ENCODE measurements at regions not wholly inside any gene's neighbourhood (a gene's known extent, or its start where the extent isn't known, plus 50 kb on each side); places are given as distances from the start of the nearest gene placed in this dataset.

DNA sequence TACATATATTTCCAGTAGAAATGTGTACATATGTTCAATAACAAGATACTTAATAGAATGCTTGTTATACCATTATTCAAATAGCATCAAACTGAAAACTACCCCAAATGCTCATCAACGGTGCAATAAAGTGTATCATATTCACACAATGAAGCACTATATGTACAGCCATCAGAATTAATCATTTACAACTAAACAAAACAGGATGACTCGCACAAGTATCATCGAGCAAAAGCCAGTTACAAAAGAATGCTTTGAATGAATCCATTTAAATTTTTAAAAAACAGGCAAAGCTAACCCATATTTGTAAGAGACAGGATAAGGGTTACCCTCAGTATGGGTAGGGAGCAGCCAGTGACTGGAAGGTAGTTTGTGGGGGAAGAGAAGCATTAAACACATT is 132.8 kb upstream of the PDE1A start:
- no peaks in the 10 kb centered on the region for H3K36me3 Mint-ChIP-seq (ENCODE audit: low read depth)
- H3K27ac Mint-ChIP-seq: no peak overlapping the region

GRCh38 chr2:182565911-182566567 is 139.2 kb upstream of the PDE1A start:
- Mint-ChIP-seq H3K27me3 (peaks cover 6% of the 10 kb centered on the region), H3K27ac (no peak overlapping the region), H3K36me3 (ENCODE audit: low read depth) (no peaks in the 10 kb centered on the region)

More for the DNA sequence above, 132.8 kb upstream of the PDE1A start:
- Mint-ChIP-seq H3K4me1 (no peaks in the 10 kb centered on the region), H3K27me3 (no peaks in the 10 kb centered on the region), H3K4me3 (no peak overlapping the region)
- no peaks in the 10 kb centered on the region for H3K9me3 ChIP-seq (ENCODE audit: control insufficient read depth, low read length, poor library complexity, severe bottlenecking)
- no peak for DNase-seq
- no peak for ATAC-seq

DNA sequence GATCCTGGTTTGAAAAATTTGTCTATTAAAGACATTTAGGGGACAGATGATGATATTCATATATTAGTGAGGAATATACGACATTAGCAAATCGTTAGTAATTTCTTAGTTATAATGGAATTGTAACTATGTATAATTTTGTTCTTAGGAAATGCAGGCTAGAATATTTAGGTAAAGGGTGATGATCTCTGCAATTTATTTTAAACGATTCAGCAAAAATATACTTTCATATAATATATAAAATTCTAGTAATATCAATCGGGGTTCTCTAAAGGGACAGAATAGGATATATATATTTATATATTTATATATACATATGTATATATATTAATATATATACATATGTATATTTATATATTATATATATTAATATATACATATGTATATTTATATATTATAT is 142.5 kb upstream of the DNAJC10 start:
- H3K4me3 Mint-ChIP-seq: no peak overlapping the region
- no peaks in the 10 kb centered on the region for H3K9me3 ChIP-seq (ENCODE audit: control insufficient read depth, low read length, poor library complexity, severe bottlenecking)
- H3K4me1 Mint-ChIP-seq: no peaks in the 10 kb centered on the region
- no peak for DNase-seq
- ATAC-seq: no peak
- no peaks in the 10 kb centered on the region for H3K36me3 Mint-ChIP-seq (ENCODE audit: low read depth)
- peaks cover 18% of the 10 kb centered on the region for H3K27me3 Mint-ChIP-seq
- H3K27ac Mint-ChIP-seq: no peak overlapping the region

More at GRCh38 chr2:182565911-182566567, 139.2 kb upstream of the PDE1A start:
- ATAC-seq: no peak
- no peaks in the 10 kb centered on the region for H3K4me1 Mint-ChIP-seq
- H3K4me3 Mint-ChIP-seq: no peak overlapping the region
- no peak for DNase-seq
- no peaks in the 10 kb centered on the region for H3K9me3 ChIP-seq (ENCODE audit: control insufficient read depth, low read length, poor library complexity, severe bottlenecking)

DNA sequence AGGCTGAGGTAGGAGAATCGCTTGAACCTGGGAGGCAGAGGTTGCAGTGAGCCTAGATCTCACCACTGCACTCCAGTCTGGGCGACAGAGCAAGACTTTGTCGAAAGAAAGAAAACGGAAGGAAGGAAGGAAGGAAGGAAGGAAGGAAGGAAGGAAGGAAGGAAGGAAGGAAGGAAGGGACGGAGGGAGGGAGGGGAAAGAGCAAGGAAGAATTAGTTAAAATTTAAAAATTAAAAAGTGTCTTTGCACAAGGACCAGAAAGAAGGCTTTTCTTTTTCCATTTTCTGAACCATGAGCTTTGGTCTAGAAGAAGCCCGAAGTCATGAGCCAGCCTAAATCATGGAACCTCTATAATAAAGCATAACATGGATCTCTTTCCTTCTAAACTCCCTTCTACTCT is 138.2 kb upstream of the DNAJC10 start:
- no peaks in the 10 kb centered on the region for H3K9me3 ChIP-seq (ENCODE audit: control insufficient read depth, low read length, poor library complexity, severe bottlenecking)
- Mint-ChIP-seq H3K36me3 (ENCODE audit: low read depth) (no peaks in the 10 kb centered on the region), H3K27me3 (peaks cover 18% of the 10 kb centered on the region), H3K27ac (no peak overlapping the region), H3K4me1 (no peaks in the 10 kb centered on the region), H3K4me3 (no peak overlapping the region)
- DNase-seq (no peak), ATAC-seq (no peak)

GRCh38 chr2:182581196-182581935 is 134.7 kb upstream of the DNAJC10 start:
- H3K4me1 Mint-ChIP-seq: no peaks in the 10 kb centered on the region
- no peaks in the 10 kb centered on the region for H3K9me3 ChIP-seq (ENCODE audit: control insufficient read depth, low read length, poor library complexity, severe bottlenecking)
- H3K36me3 Mint-ChIP-seq (ENCODE audit: low read depth): no peaks in the 10 kb centered on the region
- no peak overlapping the region for H3K27ac Mint-ChIP-seq
- H3K27me3 Mint-ChIP-seq: peaks cover 27% of the 10 kb centered on the region
- DNase-seq (no peak), ATAC-seq (no peak)
- H3K4me3 Mint-ChIP-seq: no peak overlapping the region

DNA sequence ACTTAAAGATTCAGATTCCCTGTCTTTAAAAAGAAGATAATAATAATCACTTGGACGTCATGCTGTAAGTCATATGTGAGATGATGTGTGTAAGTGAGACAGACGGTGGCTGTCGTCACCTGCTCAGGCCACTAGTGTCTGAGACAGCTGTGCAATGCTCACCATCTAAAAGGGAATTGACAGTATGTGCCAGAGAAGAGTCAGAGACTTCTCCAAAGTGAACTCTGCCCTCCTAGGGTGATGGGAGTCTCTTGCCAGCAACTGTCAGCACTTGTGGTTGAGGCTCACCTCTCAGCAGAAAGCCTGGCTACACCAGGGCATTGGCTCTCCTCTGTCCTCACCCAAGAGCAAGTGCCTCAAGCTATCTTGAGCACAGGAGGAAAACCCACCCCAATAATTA is 131.6 kb upstream of the DNAJC10 start:
- ATAC-seq (no peak), DNase-seq (no peak)
- Mint-ChIP-seq H3K27me3 (peaks cover 26% of the 10 kb centered on the region), H3K27ac (no peak overlapping the region), H3K36me3 (ENCODE audit: low read depth) (no peaks in the 10 kb centered on the region), H3K4me3 (no peak overlapping the region), H3K4me1 (no peaks in the 10 kb centered on the region)
- H3K9me3 ChIP-seq (ENCODE audit: control insufficient read depth, low read length, poor library complexity, severe bottlenecking): no peaks in the 10 kb centered on the region

GRCh38 chr2:182585001-182585400 is 131.1 kb upstream of the DNAJC10 start:
- no peak for DNase-seq
- H3K27me3 Mint-ChIP-seq: peaks cover 26% of the 10 kb centered on the region
- no peaks in the 10 kb centered on the region for H3K36me3 Mint-ChIP-seq (ENCODE audit: low read depth)
- H3K9me3 ChIP-seq (ENCODE audit: control insufficient read depth, low read length, poor library complexity, severe bottlenecking): no peaks in the 10 kb centered on the region
- no peak for ATAC-seq
- H3K4me3 Mint-ChIP-seq: no peak overlapping the region
- H3K27ac Mint-ChIP-seq: no peak overlapping the region
- H3K4me1 Mint-ChIP-seq: no peaks in the 10 kb centered on the region

DNA sequence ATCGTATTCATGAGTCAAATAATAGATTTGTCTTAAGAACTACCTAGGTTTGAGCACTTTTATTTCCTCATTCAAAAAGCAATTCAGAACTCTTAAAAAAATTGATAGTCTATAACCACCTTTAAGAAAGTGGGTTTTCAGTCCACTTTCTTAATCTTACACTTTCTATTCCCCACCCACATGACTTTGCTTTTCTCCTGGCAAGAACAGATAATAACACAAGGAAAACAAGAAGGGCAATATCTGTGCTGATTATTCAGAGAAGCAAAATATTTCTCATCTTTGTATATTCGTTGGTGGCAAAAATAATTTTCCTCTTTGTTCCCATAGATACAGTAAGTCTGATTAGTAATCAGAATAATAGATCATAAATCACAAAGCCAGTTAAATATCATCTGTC is 130.6 kb upstream of the DNAJC10 start:
- Mint-ChIP-seq H3K27me3 (peaks cover 29% of the 10 kb centered on the region), H3K27ac (no peak overlapping the region), H3K4me3 (no peak overlapping the region), H3K4me1 (no peaks in the 10 kb centered on the region), H3K36me3 (ENCODE audit: low read depth) (no peaks in the 10 kb centered on the region)
- no peak for DNase-seq
- H3K9me3 ChIP-seq (ENCODE audit: control insufficient read depth, low read length, poor library complexity, severe bottlenecking): no peaks in the 10 kb centered on the region
- no peak for ATAC-seq

DNA sequence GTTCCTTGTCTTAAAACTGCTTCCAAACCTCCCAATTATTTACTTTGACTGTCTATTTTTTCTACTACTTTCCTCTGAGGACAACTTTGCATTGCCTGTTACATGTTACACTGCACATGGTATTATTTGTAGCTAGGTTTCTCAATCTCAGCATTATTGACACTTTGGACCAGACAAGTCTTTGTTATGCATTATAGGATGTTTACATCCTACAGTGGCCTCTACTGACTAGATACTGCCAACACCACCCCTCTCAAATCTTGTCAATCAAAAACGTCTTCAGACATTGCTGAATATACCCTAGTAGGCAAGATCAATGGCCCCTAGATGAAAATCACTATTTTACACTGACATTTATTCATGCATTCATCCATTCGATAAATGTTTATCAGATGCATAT is 129.6 kb upstream of the DNAJC10 start:
- peaks cover 28% of the 10 kb centered on the region for H3K27me3 Mint-ChIP-seq
- H3K27ac Mint-ChIP-seq: no peak overlapping the region
- H3K4me1 Mint-ChIP-seq: no peaks in the 10 kb centered on the region

DNA sequence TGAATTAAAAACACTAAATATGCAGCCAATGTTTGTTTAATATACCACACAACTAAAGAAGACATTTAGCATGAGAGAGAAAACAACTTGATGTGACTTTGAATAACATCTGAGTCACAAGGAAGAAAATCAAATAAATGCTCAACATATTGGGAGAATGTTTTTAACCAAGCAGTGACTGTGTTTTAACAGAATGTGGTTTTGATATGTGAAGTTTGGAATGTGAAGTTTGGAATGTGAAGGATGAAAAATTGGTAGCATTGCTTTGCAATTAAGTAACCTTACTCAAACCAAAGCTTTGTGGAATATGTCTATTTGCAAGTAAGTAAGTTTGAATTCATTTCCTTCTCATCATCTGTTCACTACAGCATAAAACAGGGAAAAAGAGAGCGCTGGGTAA is 128.2 kb upstream of the DNAJC10 start:
- DNase-seq (no peak), ATAC-seq (no peak)
- no peak overlapping the region for H3K27ac Mint-ChIP-seq
- no peaks in the 10 kb centered on the region for H3K4me1 Mint-ChIP-seq
- H3K9me3 ChIP-seq (ENCODE audit: control insufficient read depth, low read length, poor library complexity, severe bottlenecking): no peaks in the 10 kb centered on the region
- no peak overlapping the region for H3K4me3 Mint-ChIP-seq
- no peaks in the 10 kb centered on the region for H3K36me3 Mint-ChIP-seq (ENCODE audit: low read depth)
- peaks cover 28% of the 10 kb centered on the region for H3K27me3 Mint-ChIP-seq

More for the DNA sequence above, 129.6 kb upstream of the DNAJC10 start:
- no peak overlapping the region for H3K4me3 Mint-ChIP-seq
- no peaks in the 10 kb centered on the region for H3K9me3 ChIP-seq (ENCODE audit: control insufficient read depth, low read length, poor library complexity, severe bottlenecking)
- no peaks in the 10 kb centered on the region for H3K36me3 Mint-ChIP-seq (ENCODE audit: low read depth)
- DNase-seq (no peak), ATAC-seq (no peak)

DNA sequence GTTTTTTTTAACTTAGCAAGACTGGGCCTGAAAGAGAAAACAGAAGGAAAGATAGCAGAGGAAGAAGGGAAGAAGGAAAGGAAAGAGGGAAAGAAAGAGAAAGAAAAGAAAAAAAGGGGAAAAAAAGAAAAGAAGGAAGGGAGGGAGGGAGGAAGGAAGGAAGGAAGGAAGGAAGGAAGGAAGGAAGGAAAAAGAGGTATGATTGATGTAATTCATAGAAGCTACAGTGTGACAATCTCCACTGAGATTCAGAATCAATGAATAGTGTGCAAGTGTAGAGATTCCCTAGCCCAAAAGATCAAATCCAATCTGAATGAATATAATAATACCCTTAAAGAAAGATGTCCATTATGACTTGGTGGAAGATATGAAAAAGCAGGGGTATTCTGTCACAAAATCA is 126.9 kb upstream of the DNAJC10 start:
- no peak for ATAC-seq
- H3K27ac Mint-ChIP-seq: no peak overlapping the region
- H3K27me3 Mint-ChIP-seq: peaks cover 28% of the 10 kb centered on the region
- no peaks in the 10 kb centered on the region for H3K9me3 ChIP-seq (ENCODE audit: control insufficient read depth, low read length, poor library complexity, severe bottlenecking)
- no peaks in the 10 kb centered on the region for H3K36me3 Mint-ChIP-seq (ENCODE audit: low read depth)
- DNase-seq: no peak
- no peak overlapping the region for H3K4me3 Mint-ChIP-seq
- no peaks in the 10 kb centered on the region for H3K4me1 Mint-ChIP-seq

DNA sequence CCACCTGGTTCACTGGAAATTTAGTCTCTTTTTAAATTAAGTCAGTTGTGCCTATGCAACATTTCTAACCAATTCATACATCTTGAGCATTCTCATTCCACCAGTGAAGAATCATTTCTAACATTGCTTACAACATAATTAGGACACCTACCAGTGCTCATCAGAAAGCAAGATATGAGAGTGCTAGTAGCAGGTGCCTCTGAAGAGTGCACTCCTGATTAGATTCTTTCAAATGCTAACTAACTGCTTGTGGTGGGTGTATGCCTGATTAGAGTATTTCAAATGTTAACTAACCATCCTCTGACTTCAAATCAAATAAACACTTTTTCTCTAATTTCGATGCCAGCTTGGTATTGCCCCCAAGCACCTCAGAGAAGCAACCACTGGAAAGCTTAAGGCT is 124.3 kb upstream of the DNAJC10 start:
- no peak overlapping the region for H3K4me3 Mint-ChIP-seq
- H3K9me3 ChIP-seq (ENCODE audit: control insufficient read depth, low read length, poor library complexity, severe bottlenecking): no peaks in the 10 kb centered on the region
- H3K27ac Mint-ChIP-seq: no peak overlapping the region
- DNase-seq (no peak), ATAC-seq (no peak)
- H3K36me3 Mint-ChIP-seq (ENCODE audit: low read depth): no peaks in the 10 kb centered on the region
- H3K4me1 Mint-ChIP-seq: peaks cover 2% of the 10 kb centered on the region
- peaks cover 25% of the 10 kb centered on the region for H3K27me3 Mint-ChIP-seq

GRCh38 chr2:182592691-182593393 is 123.2 kb upstream of the DNAJC10 start:
- ATAC-seq (no peak), DNase-seq (no peak)
- peaks cover 2% of the 10 kb centered on the region for H3K4me1 Mint-ChIP-seq
- peaks cover 26% of the 10 kb centered on the region for H3K27me3 Mint-ChIP-seq
- H3K27ac Mint-ChIP-seq: no peak overlapping the region
- peaks cover 3% of the 10 kb centered on the region for H3K36me3 Mint-ChIP-seq (ENCODE audit: low read depth)
- no peaks in the 10 kb centered on the region for H3K9me3 ChIP-seq (ENCODE audit: control insufficient read depth, low read length, poor library complexity, severe bottlenecking)
- no peak overlapping the region for H3K4me3 Mint-ChIP-seq

Measured in T-helper 17 cell (primary cell).